ENCODE measurements at regions not wholly inside any gene's neighbourhood (a gene's known extent, or its start where the extent isn't known, plus 50 kb on each side); places are given as distances from the start of the nearest gene placed in this dataset.

- TF ChIP-seq POLR2AphosphoS5 (IDR thresholded peaks at IDR 0.05; ENCODE audit: low read depth, low read length): no peak
- TF ChIP-seq, protein P1, sequence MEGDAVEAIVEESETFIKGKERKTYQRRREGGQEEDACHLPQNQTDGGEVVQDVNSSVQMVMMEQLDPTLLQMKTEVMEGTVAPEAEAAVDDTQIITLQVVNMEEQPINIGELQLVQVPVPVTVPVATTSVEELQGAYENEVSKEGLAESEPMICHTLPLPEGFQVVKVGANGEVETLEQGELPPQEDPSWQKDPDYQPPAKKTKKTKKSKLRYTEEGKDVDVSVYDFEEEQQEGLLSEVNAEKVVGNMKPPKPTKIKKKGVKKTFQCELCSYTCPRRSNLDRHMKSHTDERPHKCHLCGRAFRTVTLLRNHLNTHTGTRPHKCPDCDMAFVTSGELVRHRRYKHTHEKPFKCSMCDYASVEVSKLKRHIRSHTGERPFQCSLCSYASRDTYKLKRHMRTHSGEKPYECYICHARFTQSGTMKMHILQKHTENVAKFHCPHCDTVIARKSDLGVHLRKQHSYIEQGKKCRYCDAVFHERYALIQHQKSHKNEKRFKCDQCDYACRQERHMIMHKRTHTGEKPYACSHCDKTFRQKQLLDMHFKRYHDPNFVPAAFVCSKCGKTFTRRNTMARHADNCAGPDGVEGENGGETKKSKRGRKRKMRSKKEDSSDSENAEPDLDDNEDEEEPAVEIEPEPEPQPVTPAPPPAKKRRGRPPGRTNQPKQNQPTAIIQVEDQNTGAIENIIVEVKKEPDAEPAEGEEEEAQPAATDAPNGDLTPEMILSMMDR (IDR thresholded peaks at IDR 0.05): no peak
Observed at GRCh38 chr2:145284551-145284950, 764.6 kb upstream of the ZEB2 start.
